NCI-H1105 treated with DMSO at 0.1 percent for 48 hours (cell line): ENCODE measurements at regions not wholly inside any gene's neighbourhood (a gene's known extent, or its start where the extent isn't known, plus 50 kb on each side); places are given as distances from the start of the nearest gene placed in this dataset.
"Not testable (repeated sequence)": the region's sequence is repeated elsewhere in the genome, so short reads cannot be mapped to it uniquely, and the experiment has no call there.

Experiments
- DNase-seq: peaks from one replicate; lab custom pipeline; 2025; lab: John Stamatoyannopoulos, UW

- no peak for DNase-seq
Measured at GRCh38 chr2:220705678-220706077, 866.4 kb downstream of the EPHA4 start.

- no peak for DNase-seq
Measured at GRCh38 chr2:220707261-220707660, 864.8 kb downstream of the EPHA4 start.

GRCh38 chr2:220708366-220708765, 863.7 kb downstream of the EPHA4 start:
- no peak for DNase-seq

- no peak for DNase-seq
Measured at GRCh38 chr2:220717283-220717682, 854.8 kb downstream of the EPHA4 start.

GRCh38 chr2:220736778-220737177, 835.3 kb downstream of the EPHA4 start:
- DNase-seq, result no peak

GRCh38 chr2:220743203-220743602, 828.9 kb downstream of the EPHA4 start:
- DNase-seq, result no peak

- DNase-seq, result no peak
Measured at GRCh38 chr2:220744861-220745260, 827.2 kb downstream of the EPHA4 start.

DNA sequence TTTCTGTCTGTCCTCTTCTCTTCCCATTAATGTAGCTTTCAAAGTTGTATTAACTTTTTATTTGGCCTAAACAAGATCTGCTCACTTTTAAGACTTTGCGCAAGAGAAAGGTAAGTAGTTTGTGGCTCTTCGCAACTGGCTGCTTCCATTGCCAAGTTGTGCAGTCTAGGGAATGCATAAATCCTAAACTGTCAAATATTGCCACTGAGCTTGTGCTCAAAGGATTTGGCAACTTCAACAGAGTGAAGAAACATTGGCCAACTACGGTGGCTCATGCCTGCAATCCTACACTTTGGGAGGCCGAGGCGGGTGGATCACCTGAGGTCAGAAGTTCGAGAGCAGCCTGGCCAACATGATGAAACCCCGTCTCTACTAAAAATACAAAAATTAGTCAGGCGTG, 826.4 kb downstream of the EPHA4 start:
- DNase-seq, result no peak

GRCh38 chr2:220747736-220748135, 824.4 kb downstream of the EPHA4 start:
- no peak for DNase-seq

GRCh38 chr2:220748875-220749479, 823.1 kb downstream of the EPHA4 start:
- no peak for DNase-seq

- DNase-seq, result no peak
Measured at GRCh38 chr2:220753486-220753885, 818.6 kb downstream of the EPHA4 start.

- no peak for DNase-seq
Measured at GRCh38 chr2:220756653-220757052, 815.5 kb downstream of the EPHA4 start.

DNA sequence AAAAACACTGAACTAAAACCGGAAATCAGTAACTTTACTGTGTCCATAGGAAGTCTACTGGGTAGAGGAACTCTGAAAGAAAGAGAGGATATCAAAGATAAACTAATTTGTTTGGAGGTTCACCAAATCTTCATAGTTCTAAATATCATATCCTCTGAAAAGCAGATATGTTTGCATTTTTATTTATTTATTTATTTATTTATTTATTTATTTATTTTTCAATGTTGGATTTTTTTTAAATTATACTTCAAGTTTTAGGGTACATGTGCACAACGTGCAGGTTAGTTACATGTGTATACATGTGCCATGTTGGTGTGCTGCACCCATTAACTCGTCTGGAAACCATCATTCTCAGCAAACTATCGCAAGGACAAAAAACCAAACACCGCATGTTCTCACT, 813.7 kb downstream of the EPHA4 start:
- not testable (repeated sequence) for DNase-seq

GRCh38 chr2:220764171-220764570, 807.9 kb downstream of the EPHA4 start:
- DNase-seq, result no peak

DNA sequence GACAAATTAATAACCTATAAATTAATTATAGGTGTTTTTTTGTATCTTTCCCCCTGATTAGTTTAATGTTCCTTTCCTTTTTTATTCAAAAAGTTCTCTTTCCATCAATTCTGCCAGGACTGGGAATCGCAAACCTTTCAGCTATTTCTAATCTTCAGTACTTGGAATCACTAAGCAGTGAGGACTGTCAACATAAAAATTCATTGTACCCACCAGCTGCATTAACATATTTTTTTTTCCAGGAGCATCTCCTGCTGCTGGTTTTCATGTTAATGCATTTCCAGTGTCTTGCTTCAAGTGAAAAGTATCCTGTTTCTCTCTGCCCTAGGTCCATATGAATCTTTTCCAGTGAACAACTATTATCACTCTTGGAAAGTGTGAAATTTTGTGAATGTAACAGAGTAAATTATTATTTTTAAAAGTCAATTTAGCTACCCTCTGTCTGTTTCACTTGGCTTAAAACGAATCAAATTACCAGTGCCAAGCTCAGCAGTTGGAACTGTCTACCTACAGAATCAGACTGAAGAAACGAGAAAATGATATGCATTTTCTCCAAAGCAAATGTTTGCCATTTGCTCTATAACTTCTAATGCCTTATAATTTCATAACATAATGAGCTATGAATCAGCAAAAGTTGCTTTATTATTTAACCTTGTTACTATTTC, 804.4 kb downstream of the EPHA4 start:
- DNase-seq, result no peak

- no peak for DNase-seq
Measured at GRCh38 chr2:220775856-220776488, 796.1 kb downstream of the EPHA4 start.

DNA sequence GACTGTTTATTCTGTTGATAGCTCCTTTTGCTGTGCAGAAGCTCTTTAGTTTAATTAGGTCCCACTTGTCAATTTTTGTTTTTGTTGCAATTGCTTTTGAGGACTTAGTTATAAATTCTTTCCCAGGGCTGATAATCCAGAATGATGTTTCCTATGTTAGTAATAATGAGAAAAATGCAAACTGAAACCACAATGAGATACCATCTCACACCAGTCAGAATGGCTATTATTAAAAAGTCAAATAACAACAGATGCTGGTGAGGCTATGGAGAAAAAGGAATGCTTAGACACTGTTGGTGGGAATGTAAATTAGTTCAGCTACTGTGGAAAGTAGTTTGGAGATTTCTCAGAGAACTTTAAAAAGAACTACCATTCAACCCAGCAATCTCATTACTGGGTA, 793.0 kb downstream of the EPHA4 start:
- DNase-seq, result not testable (repeated sequence)

DNA sequence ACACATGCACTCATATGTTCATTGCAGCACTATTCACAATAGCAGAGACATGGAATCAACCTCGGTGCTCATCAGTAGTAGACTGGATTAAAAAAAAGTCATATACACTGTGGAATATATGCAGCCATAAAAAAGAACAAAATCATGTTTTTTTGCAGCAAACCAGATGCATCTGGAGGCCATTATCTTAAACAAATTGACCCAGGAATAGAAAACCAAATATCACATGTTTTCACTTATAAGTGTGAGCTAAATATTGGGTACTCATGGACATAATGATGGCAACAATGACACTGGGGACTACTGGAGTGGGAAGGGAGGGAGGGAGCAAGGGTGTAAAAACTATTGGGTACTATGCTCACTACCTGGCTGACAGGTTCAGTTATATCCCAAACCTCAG, 792.6 kb downstream of the EPHA4 start:
- DNase-seq, result no peak

- DNase-seq, result no peak
Measured at GRCh38 chr2:220779931-220780330, 792.2 kb downstream of the EPHA4 start.

DNA sequence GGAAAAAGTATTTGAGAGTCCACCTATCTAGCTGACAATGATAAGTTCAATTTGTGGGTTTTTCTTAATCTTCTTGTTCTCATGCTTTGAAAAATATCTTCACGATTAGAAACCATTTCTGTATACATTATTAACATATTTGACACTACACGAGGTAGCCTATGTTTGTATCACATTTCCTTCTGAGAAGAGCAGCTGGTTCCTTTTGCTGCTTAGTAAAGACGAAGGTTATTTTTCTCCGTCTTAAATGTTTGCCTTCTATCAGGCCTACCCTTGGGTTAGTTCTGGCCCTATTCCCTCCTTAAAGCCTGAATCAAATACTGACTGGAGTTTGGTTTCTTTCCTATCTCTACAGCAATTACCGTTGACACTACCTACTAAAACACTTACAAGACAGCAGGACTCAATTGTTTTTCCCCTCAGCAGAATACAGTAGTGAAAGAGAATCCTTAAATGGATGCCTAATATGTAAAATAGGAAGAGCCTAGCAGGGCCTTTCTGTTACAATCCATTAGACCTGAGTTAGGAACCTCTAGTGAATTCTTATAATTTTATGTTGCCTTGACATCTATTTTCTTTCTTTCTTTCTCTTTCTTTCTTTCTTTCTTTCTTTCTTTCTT, 790.4 kb downstream of the EPHA4 start:
- DNase-seq, result no peak

GRCh38 chr2:220782609-220783113, 789.4 kb downstream of the EPHA4 start:
- DNase-seq, result no peak

DNA sequence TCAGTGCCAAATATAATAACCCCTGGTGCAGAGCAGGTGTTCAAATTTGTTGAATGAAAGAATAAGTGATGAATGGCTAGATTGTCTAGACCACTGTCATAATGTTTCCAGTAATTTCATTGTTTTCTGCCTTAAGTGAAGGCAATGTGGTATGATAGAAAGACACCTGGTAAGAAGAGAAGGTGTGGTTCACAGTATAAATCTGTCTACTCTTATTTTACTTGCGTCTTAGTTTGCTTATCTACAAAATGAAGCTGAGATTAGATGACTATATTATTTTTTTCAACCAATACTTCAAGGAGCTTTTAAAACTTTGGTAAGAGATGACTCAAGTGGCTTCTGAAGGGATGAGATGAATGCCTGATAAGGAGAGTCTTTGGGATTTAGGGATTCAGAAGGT, 788.4 kb downstream of the EPHA4 start:
- peak; percentile 53 for DNase-seq

DNA sequence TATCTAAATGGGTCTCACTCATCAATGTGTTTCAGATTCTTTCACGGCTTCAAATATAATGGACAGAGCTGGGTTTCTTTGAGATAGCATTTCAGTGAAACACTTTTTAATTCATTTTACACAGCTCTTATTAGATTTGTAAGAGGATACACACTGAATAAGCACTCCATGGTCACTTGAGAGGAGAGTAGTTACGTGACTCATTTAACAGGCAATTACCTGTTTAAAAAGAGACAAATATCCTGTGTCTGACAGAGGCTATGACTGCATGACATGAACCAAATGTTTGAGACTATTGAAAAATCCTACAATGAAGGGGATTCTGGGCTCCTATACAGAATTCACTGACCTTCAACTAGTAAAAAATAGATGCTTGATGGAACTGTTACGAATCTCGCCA, 786.9 kb downstream of the EPHA4 start:
- DNase-seq, result peak; percentile 77
